Breast epithelium (tissue), 4 donors: ENCODE measurements at regions not wholly inside any gene's neighbourhood (a gene's known extent, or its start where the extent isn't known, plus 50 kb on each side); places are given as distances from the start of the nearest gene placed in this dataset.
"Not testable (repeated sequence)": the region's sequence is repeated elsewhere in the genome, so short reads cannot be mapped to it uniquely, and the experiment has no call there.

ENCODE experiments used
- DNase-seq, 2 donors: peaks; one replicate each; pipeline ENCODE4 v3.0.0-alpha.2; 2019; ENCODE audit warnings: low spot score in 2 of 2
- H3K27ac ChIP-seq, 2 donors: fragments of 200-600 bp; sonication (generic) in 1 of 2; one replicate each; pipeline ENCODE4 v1.5.1; 2016 to 2019; ENCODE audit warnings: mild to moderate bottlenecking in 1 of 2
- H3K27me3 ChIP-seq, 2 donors: fragments of 200-600 bp; sonication (generic) in 1 of 2; one replicate each; pipeline versions ENCODE4 v1.5.1 to v1.6.0; 2017 to 2019; ENCODE audit warnings: control low read depth in 1 of 2, mild to moderate bottlenecking in 1 of 2
- H3K36me3 ChIP-seq: fragments of 200-600 bp; one replicate; pipeline ENCODE4 v1.5.1; 2019
- H3K4me1 ChIP-seq, 2 donors: fragments of 200-600 bp; sonication (generic); one replicate each; pipeline ENCODE4 v1.5.1; 2016 to 2019; ENCODE audit warnings: control low read depth in 1 of 2
- H3K4me3 ChIP-seq, 3 donors: fragments of 200-600 bp; sonication (generic); 1 replicate in 2 of 3; 2 replicates in 1 of 3; pipeline ENCODE4 v1.5.1; 2016 to 2019; ENCODE audit warnings: mild to moderate bottlenecking in 3 of 3, moderate library complexity in 2 of 3
- H3K9me3 ChIP-seq, 2 donors: fragments of 200-600 bp; sonication (generic) in 1 of 2; one replicate each; pipeline ENCODE4 v1.5.1; 2016 to 2019; ENCODE audit warnings: control low read depth in 1 of 2
- CTCF ChIP-seq, 3 donors: fragments of 450-650 bp; IDR thresholded peaks; one replicate each; pipeline ENCODE4 v1.5.1; 2016 to 2017; ENCODE audit warnings: antibody characterized with exemption in 3 of 3, mild to moderate bottlenecking in 3 of 3, moderate library complexity in 3 of 3
- POLR2A ChIP-seq: fragments of 450-650 bp; IDR thresholded peaks from one replicate; pipeline ENCODE4 v1.6.1; 2016; ENCODE audit warnings: antibody characterized with exemption, mild to moderate bottlenecking, moderate library complexity
- POLR2AphosphoS5 ChIP-seq, 3 donors: sonication (generic); formaldehyde crosslinking; IDR thresholded peaks; one replicate each; pipeline ENCODE4 v1.6.1; 2017; ENCODE audit warnings: antibody characterized with exemption in 3 of 3
- intact Hi-C: fragments of 100-400 bp; cut with DNase I; formaldehyde crosslinking; loops from one replicate; pipeline ENCODE4 v1.15.1; 2023; ENCODE audit warnings: low total_unique reads

GRCh38 chr14:101086926-101087325, 183.4 kb upstream of the RTL1 start:
- Histone ChIP-seq H3K9me3 (no peaks in the 10 kb centered on the region), H3K27me3 (no peaks in the 10 kb centered on the region), H3K4me1 (no peaks in the 10 kb centered on the region), H3K4me3 (no peak overlapping the region), H3K36me3 (no peaks in the 10 kb centered on the region), H3K27ac (no peak overlapping the region)
- TF ChIP-seq CTCF (IDR thresholded peaks at IDR 0.05) (no peak), POLR2A (no peak), POLR2AphosphoS5 (IDR thresholded peaks at IDR 0.05) (no peak)
- DNase-seq: no peak
- intact Hi-C loops: no loop called here

- TF ChIP-seq CTCF (IDR thresholded peaks at IDR 0.05): no peak
- no peak for TF ChIP-seq POLR2AphosphoS5 (IDR thresholded peaks at IDR 0.05)
- TF ChIP-seq POLR2A: no peak
- Histone ChIP-seq H3K4me3 (no peak overlapping the region), H3K27me3 (no peaks in the 10 kb centered on the region), H3K36me3 (no peaks in the 10 kb centered on the region), H3K9me3 (no peaks in the 10 kb centered on the region), H3K27ac (no peak overlapping the region), H3K4me1 (no peaks in the 10 kb centered on the region)
- intact Hi-C loops: no loop called here
- DNase-seq: peak; percentile 2 to 28
These were observed 184.3 kb upstream of the RTL1 start for GRCh38 chr14:101087614-101088394.

- TF ChIP-seq POLR2A (no peak), CTCF (IDR thresholded peaks at IDR 0.05) (no peak), POLR2AphosphoS5 (IDR thresholded peaks at IDR 0.05) (no peak)
- Histone ChIP-seq H3K9me3 (no peaks in the 10 kb centered on the region), H3K4me1 (no peaks in the 10 kb centered on the region), H3K27me3 (no peaks in the 10 kb centered on the region), H3K27ac (no peak overlapping the region), H3K36me3 (no peaks in the 10 kb centered on the region), H3K4me3 (no peak overlapping the region)
- intact Hi-C loops: no loop called here
- no peak for DNase-seq
These were observed 184.8 kb upstream of the RTL1 start for GRCh38 chr14:101088395-101088667.

- H3K36me3 ChIP-seq: no peaks in the 10 kb centered on the region
- H3K27me3 ChIP-seq: no peaks in the 10 kb centered on the region
- DNase-seq: no peak
- H3K9me3 ChIP-seq: no peaks in the 10 kb centered on the region
- TF ChIP-seq POLR2AphosphoS5 (IDR thresholded peaks at IDR 0.05): no peak
- TF ChIP-seq CTCF (IDR thresholded peaks at IDR 0.05): no peak
- TF ChIP-seq POLR2A: no peak
- H3K27ac ChIP-seq: no peak overlapping the region
- intact Hi-C loops: no loop called here
- H3K4me3 ChIP-seq: no peak overlapping the region
- no peaks in the 10 kb centered on the region for H3K4me1 ChIP-seq
These were observed 185.2 kb upstream of the RTL1 start for GRCh38 chr14:101088714-101089113.

GRCh38 chr14:101090478-101090877, 187.0 kb upstream of the RTL1 start:
- H3K27ac ChIP-seq, H3K36me3 ChIP-seq, H3K4me3 ChIP-seq: not testable (repeated sequence)

GRCh38 chr14:101090976-101091375, 187.5 kb upstream of the RTL1 start:
- no peak for DNase-seq
- Histone ChIP-seq H3K4me1 (no peaks in the 10 kb centered on the region), H3K9me3 (no peaks in the 10 kb centered on the region), H3K27ac (no peak overlapping the region), H3K27me3 (no peaks in the 10 kb centered on the region), H3K4me3 (no peak overlapping the region), H3K36me3 (no peaks in the 10 kb centered on the region)
- intact Hi-C loops: no loop called here
- TF ChIP-seq POLR2AphosphoS5 (IDR thresholded peaks at IDR 0.05): no peak
- no peak for TF ChIP-seq CTCF (IDR thresholded peaks at IDR 0.05)
- TF ChIP-seq POLR2A: no peak

More at GRCh38 chr14:101090478-101090877, 187.0 kb upstream of the RTL1 start:
- intact Hi-C loops, H3K9me3 ChIP-seq, H3K27me3 ChIP-seq, H3K4me1 ChIP-seq: not testable (repeated sequence)
- peak in 1 of 2 donors; percentile 6 for DNase-seq

- H3K36me3 ChIP-seq, DNase-seq, H3K27ac ChIP-seq, intact Hi-C loops, H3K4me1 ChIP-seq, H3K27me3 ChIP-seq, H3K4me3 ChIP-seq, H3K9me3 ChIP-seq: not testable (repeated sequence)
These were observed 191.4 kb upstream of the RTL1 start for GRCh38 chr14:101094916-101095315.
